Glomerular endothelial cell (primary cell): ENCODE measurements at regions not wholly inside any gene's neighbourhood (a gene's known extent, or its start where the extent isn't known, plus 50 kb on each side); places are given as distances from the start of the nearest gene placed in this dataset.

Experiments used
- DNase-seq: peaks from one replicate; pipeline ENCODE4 v3.0.0-alpha.2; 2011; ENCODE audit warnings: low read depth, low spot score; ENCODE audit errors: extremely low read depth

- no peak for DNase-seq
These were observed 318.8 kb upstream of the NEGR1 start for GRCh38 chr1:72601035-72601674.

GRCh38 chr1:72586023-72586685 is 303.8 kb upstream of the NEGR1 start:
- DNase-seq = no peak

GRCh38 chr1:72579629-72580028 is 297.3 kb upstream of the NEGR1 start:
- DNase-seq = no peak

GRCh38 chr1:72570815-72571214 is 288.5 kb upstream of the NEGR1 start:
- DNase-seq = no peak

- DNase-seq = no peak
These were observed 285.8 kb upstream of the NEGR1 start for GRCh38 chr1:72568113-72568512.

GRCh38 chr1:72567521-72567920 is 285.2 kb upstream of the NEGR1 start:
- no peak for DNase-seq

- DNase-seq = no peak
These were observed 282.4 kb upstream of the NEGR1 start for GRCh38 chr1:72564749-72565148.

- no peak for DNase-seq
These were observed 275.2 kb upstream of the NEGR1 start for GRCh38 chr1:72557446-72558049.

GRCh38 chr1:72547412-72547811 is 265.1 kb upstream of the NEGR1 start:
- no peak for DNase-seq

GRCh38 chr1:72540674-72541073 is 258.3 kb upstream of the NEGR1 start:
- no peak for DNase-seq

GRCh38 chr1:72535470-72535869 is 253.1 kb upstream of the NEGR1 start:
- no peak for DNase-seq

GRCh38 chr1:72530646-72531045 is 248.3 kb upstream of the NEGR1 start:
- no peak for DNase-seq

- no peak for DNase-seq
These were observed 244.6 kb upstream of the NEGR1 start for GRCh38 chr1:72526926-72527325.

GRCh38 chr1:72524021-72524420 is 241.7 kb upstream of the NEGR1 start:
- DNase-seq = no peak

- DNase-seq = no peak
These were observed 239.3 kb upstream of the NEGR1 start for GRCh38 chr1:72521659-72522058.

- DNase-seq = no peak
These were observed 234.5 kb upstream of the NEGR1 start for GRCh38 chr1:72516826-72517225.

- no peak for DNase-seq
These were observed 233.9 kb upstream of the NEGR1 start for GRCh38 chr1:72516264-72516663.

GRCh38 chr1:72498371-72498770 is 216.0 kb upstream of the NEGR1 start:
- DNase-seq = no peak

GRCh38 chr1:72489801-72490200 is 207.5 kb upstream of the NEGR1 start:
- no peak for DNase-seq

- no peak for DNase-seq
These were observed 203.5 kb upstream of the NEGR1 start for GRCh38 chr1:72485801-72486200.

- DNase-seq = no peak
These were observed 201.6 kb upstream of the NEGR1 start for GRCh38 chr1:72483846-72484357.
